Activated naive CD4-positive, alpha-beta T cell treated with anti-CD3 and anti-CD28 coated beads, Interleukin-2, amount 10 ng/mL, durations not matched to agents 7 days and 5 days (primary cell): ENCODE measurements at regions not wholly inside any gene's neighbourhood (a gene's known extent, or its start where the extent isn't known, plus 50 kb on each side); places are given as distances from the start of the nearest gene placed in this dataset.

Experiments
- CTCF ChIA-PET: fragments of 350-600 bp; sonication (Branson Sonifier 250); formaldehyde crosslinking; loops from one replicate; lab custom pipeline; 2021; ENCODE audit warnings: antibody characterized with exemption; lab: Charles Lee
- DNase-seq: peaks from one replicate; pipeline ENCODE4 v3.0.0-alpha.2; 2020
- H3K27ac Mint-ChIP-seq: one replicate; pipeline ENCODE4 v1.8.0; 2021; ENCODE audit warnings: mild to moderate bottlenecking, moderate library complexity, mixed read lengths
- H3K27me3 Mint-ChIP-seq: one replicate; pipeline ENCODE4 v1.8.0; 2021; ENCODE audit warnings: mild to moderate bottlenecking, mixed read lengths
- H3K36me3 Mint-ChIP-seq: one replicate; pipeline ENCODE4 v1.8.0; 2021; ENCODE audit warnings: mixed read lengths
- H3K4me1 Mint-ChIP-seq: one replicate; pipeline ENCODE4 v1.8.0; 2021; ENCODE audit warnings: mixed read lengths
- H3K4me3 Mint-ChIP-seq: one replicate; pipeline ENCODE4 v1.8.0; 2021; ENCODE audit warnings: mild to moderate bottlenecking, moderate library complexity, mixed read lengths
- H3K9me3 Mint-ChIP-seq: one replicate; pipeline ENCODE4 v1.8.0; 2021; ENCODE audit warnings: mixed read lengths

DNA sequence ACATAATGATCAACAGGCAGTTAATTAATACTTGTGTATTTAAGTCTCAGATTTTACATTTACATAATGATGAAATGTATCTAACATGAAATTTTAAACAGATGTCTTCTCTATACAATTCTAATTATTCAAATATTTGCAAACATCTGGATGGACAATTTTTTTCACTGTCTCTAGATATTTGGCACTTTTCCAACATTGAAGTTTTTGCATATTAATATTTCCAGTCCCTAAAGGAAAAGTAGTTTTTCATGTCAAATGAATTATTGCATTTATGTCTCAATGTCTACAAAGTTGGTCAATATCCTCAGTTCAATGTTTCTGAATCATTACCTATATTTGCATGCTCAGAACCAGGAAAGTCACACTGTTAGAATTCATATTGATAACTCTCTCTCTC is 560.9 kb upstream of the PKDCC start:
- Mint-ChIP-seq H3K4me1 (no peaks in the 10 kb centered on the region), H3K27ac (no peak overlapping the region), H3K9me3 (no peaks in the 10 kb centered on the region), H3K4me3 (no peak overlapping the region), H3K36me3 (no peaks in the 10 kb centered on the region), H3K27me3 (no peaks in the 10 kb centered on the region)
- no peak for DNase-seq
- CTCF ChIA-PET, result no interaction called here

DNA sequence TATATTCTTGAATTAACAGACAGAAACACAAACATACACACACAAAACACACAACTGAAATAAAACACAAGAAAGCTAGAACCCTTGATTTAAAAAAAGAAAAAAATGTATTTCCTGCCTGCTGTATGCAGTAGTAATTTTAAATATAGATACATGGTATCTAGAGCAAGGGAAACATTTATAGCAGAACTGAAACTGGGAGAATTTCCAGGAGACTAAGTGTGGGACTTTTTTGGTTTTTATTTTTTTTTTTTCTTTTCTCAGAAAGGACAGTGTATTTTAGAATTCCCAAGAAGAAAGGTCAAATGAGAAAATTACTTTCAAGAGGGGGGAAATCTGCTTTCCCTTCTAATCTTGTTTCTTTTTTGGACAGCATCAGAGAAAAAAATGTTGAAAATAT is 558.9 kb upstream of the PKDCC start:
- H3K36me3 Mint-ChIP-seq, result no peaks in the 10 kb centered on the region
- CTCF ChIA-PET, result no interaction called here
- DNase-seq, result no peak

DNA sequence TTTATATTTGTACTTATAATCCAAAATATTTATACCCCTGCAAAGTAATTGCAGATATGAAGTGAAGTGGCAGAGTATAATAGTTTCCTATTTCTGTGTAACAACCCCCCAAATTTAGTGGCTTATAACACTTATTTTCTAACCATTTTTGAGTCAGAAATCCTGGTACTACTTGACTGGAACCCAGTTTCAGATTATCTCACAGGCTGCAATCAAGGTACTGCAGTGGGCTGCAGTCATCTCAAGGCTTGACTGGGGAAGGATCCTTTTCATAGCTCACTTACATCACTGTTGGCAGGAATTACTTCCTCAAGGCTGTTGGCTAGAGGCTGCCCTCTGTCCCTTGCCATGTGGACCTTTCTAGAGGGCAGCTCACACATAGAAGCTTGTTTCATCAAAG is 558.2 kb upstream of the PKDCC start:
- no peak for DNase-seq
- no peak overlapping the region for H3K4me3 Mint-ChIP-seq
- CTCF ChIA-PET, result no interaction called here
- no peaks in the 10 kb centered on the region for H3K27me3 Mint-ChIP-seq
- no peaks in the 10 kb centered on the region for H3K36me3 Mint-ChIP-seq
- H3K9me3 Mint-ChIP-seq, result peaks cover 13% of the 10 kb centered on the region
- no peak overlapping the region for H3K27ac Mint-ChIP-seq
- H3K4me1 Mint-ChIP-seq, result no peaks in the 10 kb centered on the region

More for the DNA sequence above, 558.9 kb upstream of the PKDCC start:
- Mint-ChIP-seq H3K27ac (no peak overlapping the region), H3K27me3 (no peaks in the 10 kb centered on the region), H3K4me1 (no peaks in the 10 kb centered on the region), H3K4me3 (no peak overlapping the region), H3K9me3 (peaks cover 7% of the 10 kb centered on the region)

DNA sequence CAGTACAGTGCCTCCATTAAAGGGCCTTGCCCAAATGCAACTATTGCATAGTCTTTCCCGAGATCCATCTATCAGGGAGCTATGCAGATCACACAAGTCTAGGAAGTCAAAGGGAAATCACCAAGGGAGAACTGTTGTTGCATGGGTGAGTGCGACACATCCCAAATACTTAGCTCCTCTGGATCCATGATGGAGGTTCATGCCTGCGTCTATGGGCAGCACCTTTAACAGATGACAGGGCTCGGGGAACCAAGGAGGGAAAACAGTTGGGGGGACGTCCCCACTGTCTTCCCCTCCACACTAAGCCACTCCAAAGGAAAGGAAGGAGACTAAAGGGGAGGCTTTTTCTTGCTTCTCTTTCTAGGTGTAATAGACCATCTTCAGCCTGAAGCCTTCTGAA is 552.8 kb upstream of the PKDCC start:
- Mint-ChIP-seq H3K9me3 (peaks cover 49% of the 10 kb centered on the region), H3K27ac (no peak overlapping the region), H3K36me3 (peaks cover 3% of the 10 kb centered on the region), H3K27me3 (no peaks in the 10 kb centered on the region), H3K4me3 (no peak overlapping the region), H3K4me1 (no peaks in the 10 kb centered on the region)
- no peak for DNase-seq
- CTCF ChIA-PET, result no interaction called here

DNA sequence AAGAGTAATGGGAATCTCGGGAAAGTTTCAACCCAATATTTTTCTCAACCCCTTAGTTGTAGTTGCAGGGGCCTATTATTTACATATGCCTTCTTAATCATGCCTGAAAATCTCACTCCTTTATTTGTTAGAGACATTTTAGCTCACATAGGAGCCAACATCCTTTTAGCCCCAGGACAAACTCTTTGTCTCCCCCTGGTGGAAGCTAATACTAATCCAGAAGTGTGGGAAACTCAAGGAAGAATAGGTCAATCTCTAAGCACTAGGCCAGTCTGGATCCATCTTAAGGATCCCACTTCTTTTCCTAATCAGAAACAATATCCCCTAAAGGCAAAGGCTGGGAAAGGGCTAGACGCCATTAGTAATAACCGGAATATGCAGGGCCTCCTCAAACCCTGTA is 550.9 kb upstream of the PKDCC start:
- CTCF ChIA-PET, result no interaction called here
- peaks cover 58% of the 10 kb centered on the region for H3K9me3 Mint-ChIP-seq

DNA sequence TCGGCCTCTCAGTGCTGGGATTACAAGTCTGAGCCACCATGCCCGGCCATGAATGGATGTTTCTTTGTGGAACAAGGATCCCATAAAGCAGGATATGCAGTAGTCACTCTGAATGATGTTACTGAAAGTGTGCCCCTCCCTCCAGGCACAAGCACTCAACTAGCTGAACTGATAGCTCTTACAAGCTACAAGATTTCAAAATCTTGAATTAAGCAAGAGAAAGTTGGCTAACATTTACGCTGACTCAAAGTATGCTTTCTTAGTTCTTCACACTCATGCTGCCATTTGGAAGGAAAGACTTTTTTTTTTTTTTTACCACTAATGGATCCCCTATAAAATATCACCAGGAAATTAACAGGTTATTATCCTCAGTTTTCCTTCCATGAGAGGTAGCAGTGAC is 549.0 kb upstream of the PKDCC start:
- Mint-ChIP-seq H3K4me3 (no peak overlapping the region), H3K27ac (no peak overlapping the region), H3K36me3 (peaks cover 3% of the 10 kb centered on the region), H3K27me3 (no peaks in the 10 kb centered on the region), H3K9me3 (peaks cover 55% of the 10 kb centered on the region), H3K4me1 (no peaks in the 10 kb centered on the region)
- CTCF ChIA-PET, result no interaction called here
- no peak for DNase-seq

More for the DNA sequence above, 550.9 kb upstream of the PKDCC start:
- Mint-ChIP-seq H3K4me3 (no peak overlapping the region), H3K27ac (no peak overlapping the region), H3K36me3 (peaks cover 3% of the 10 kb centered on the region), H3K27me3 (no peaks in the 10 kb centered on the region), H3K4me1 (no peaks in the 10 kb centered on the region)
- DNase-seq, result no peak

DNA sequence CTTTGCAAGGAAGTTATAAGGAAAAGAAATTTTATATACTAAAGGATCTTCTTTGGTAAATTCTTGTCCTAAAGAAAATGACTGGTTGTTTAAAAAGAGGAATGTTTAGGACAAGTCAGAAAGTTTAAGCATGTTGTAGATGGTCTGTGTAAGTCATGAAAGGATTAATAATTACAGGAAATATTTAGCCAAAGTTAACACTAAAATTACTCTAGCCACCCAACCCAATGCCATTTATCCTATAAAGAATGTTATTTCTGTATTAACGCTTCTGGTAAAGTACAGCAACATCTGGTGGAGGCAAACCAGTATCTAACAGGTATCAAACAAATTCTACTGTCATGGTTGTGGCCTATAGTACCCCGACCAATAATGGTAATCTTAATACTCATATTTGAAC is 546.9 kb upstream of the PKDCC start:
- CTCF ChIA-PET, result no interaction called here
- H3K4me1 Mint-ChIP-seq, result no peaks in the 10 kb centered on the region
- DNase-seq, result no peak
- peaks cover 35% of the 10 kb centered on the region for H3K9me3 Mint-ChIP-seq
- no peaks in the 10 kb centered on the region for H3K36me3 Mint-ChIP-seq
- no peaks in the 10 kb centered on the region for H3K27me3 Mint-ChIP-seq
- no peak overlapping the region for H3K4me3 Mint-ChIP-seq
- H3K27ac Mint-ChIP-seq, result no peak overlapping the region

DNA sequence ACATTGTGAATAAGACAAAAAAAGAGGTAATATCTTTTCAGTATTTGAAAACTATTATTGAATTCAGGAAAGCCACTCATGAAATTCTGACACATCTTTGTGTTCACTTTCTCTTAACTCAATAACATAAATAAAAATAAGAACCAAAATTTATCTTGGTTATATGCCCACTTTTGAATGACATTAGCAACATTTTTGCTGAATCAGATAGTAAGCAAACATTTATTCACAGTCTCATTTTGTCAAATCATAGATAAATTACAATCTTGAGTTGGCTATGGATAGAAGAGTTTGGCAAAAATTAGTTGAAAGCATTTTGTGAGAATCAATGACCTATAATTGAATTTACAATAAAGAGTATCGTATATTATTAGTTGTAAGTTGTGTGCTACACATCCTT is 545.1 kb upstream of the PKDCC start:
- H3K9me3 Mint-ChIP-seq, result peaks cover 19% of the 10 kb centered on the region
- H3K4me1 Mint-ChIP-seq, result no peaks in the 10 kb centered on the region
- H3K27me3 Mint-ChIP-seq, result no peaks in the 10 kb centered on the region
- CTCF ChIA-PET, result no interaction called here
- no peak for DNase-seq
- no peaks in the 10 kb centered on the region for H3K36me3 Mint-ChIP-seq
- H3K4me3 Mint-ChIP-seq, result no peak overlapping the region
- no peak overlapping the region for H3K27ac Mint-ChIP-seq

DNA sequence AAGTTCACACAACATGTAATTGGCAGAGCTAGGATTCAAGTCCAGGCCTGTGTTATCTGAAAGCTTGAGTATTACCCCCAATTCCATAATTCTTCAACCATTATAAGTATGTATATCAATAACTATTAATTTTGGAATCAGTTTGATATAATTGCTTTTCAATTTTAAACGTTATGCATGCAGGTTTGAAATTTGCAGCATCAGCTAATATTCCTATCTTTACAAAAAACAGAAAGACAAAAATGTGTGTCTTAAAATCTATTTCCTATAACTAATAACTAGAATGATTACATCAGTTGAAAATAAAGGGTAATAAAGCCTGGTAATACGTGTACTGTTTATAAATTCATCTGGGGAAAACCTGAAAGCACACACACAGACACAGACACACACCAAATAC is 543.3 kb upstream of the PKDCC start:
- Mint-ChIP-seq H3K27me3 (no peaks in the 10 kb centered on the region), H3K27ac (no peak overlapping the region), H3K4me3 (no peak overlapping the region), H3K4me1 (no peaks in the 10 kb centered on the region), H3K36me3 (no peaks in the 10 kb centered on the region), H3K9me3 (peaks cover 12% of the 10 kb centered on the region)
- DNase-seq, result no peak
- CTCF ChIA-PET, result no interaction called here

DNA sequence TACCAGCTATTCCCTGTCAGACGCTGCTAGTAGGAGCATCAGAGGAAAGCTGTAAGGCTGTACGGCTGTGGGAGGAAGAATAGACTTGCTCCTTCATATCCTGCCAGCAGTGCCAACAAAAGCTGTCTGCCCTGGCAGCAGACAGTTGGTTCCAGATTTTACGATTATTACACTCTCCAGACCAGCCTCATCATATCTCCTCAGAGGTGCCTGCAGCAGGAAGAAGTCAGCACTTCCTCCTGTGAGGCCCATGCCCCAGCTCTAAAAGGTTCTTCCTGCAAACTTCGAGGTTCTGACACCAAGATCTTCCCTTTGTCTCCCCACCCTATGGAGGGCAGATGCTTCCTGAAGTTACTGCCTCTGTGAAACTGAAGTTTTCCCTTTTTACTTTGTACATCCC is 537.7 kb upstream of the PKDCC start:
- Mint-ChIP-seq H3K4me1 (no peaks in the 10 kb centered on the region), H3K27me3 (no peaks in the 10 kb centered on the region), H3K4me3 (no peak overlapping the region), H3K9me3 (peaks cover 2% of the 10 kb centered on the region), H3K27ac (no peak overlapping the region), H3K36me3 (no peaks in the 10 kb centered on the region)
- DNase-seq, result no peak
- CTCF ChIA-PET, result no interaction called here

DNA sequence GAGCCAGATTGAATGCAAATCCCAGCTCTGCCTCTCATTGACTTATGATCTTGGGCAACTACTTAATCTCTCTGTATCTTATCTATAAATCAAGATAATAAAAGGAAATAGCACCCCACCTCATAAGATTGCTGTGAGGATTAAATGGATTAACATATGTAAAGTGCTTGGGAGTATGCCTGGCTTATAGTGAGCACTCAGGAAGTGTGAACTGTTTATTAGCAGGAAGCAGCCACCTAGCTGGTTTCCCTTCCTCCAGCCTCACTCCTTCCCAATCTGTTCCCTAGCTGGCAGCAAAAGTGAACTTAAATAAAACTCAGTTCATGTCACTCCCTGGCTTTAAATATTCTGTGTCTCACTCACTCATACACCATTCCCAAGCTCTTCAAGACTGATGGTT is 526.6 kb upstream of the PKDCC start:
- DNase-seq, result no peak
- Mint-ChIP-seq H3K4me3 (no peak overlapping the region), H3K9me3 (no peaks in the 10 kb centered on the region), H3K36me3 (no peaks in the 10 kb centered on the region), H3K4me1 (no peaks in the 10 kb centered on the region), H3K27ac (no peak overlapping the region), H3K27me3 (no peaks in the 10 kb centered on the region)
- CTCF ChIA-PET, result no interaction called here

DNA sequence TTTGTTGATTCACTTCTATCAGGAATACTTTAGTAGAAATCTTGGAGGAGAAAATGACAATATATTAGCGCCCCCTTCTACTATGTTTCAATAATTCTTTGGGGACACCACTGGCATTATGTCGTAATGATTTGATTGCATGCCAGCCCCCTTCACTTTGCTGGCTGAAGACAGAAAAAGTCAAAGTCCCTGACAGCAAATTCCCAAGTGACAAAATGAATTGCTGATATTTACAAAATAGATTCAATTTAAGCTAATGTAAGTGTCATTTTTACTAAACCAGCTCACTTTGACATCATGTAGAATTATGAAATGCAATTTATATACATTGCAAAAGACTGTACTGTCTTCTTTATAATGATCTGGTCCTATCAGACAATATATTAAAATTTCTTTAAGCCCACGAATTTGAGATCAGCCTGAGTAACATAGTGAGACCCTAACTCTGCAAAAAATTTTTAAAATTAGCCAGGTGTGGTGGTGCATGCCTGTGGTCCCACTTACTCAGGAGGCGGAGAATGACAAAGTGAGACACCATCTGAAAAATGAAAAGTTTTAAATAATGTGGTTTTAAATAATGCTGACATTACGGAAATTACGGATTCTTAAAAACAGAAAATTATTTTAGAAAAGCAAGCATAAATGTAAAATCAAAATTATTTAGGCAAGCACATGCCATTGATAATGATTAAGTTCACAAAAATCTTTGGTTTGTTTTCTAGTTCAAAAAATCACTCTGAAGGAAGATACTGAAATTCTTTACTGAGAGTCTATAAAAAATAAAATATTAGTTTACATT is 520.1 kb upstream of the PKDCC start:
- Mint-ChIP-seq H3K9me3 (no peaks in the 10 kb centered on the region), H3K36me3 (no peaks in the 10 kb centered on the region), H3K27ac (no peak overlapping the region), H3K4me3 (no peak overlapping the region), H3K4me1 (no peaks in the 10 kb centered on the region), H3K27me3 (no peaks in the 10 kb centered on the region)
- no peak for DNase-seq
- CTCF ChIA-PET, result no interaction called here

DNA sequence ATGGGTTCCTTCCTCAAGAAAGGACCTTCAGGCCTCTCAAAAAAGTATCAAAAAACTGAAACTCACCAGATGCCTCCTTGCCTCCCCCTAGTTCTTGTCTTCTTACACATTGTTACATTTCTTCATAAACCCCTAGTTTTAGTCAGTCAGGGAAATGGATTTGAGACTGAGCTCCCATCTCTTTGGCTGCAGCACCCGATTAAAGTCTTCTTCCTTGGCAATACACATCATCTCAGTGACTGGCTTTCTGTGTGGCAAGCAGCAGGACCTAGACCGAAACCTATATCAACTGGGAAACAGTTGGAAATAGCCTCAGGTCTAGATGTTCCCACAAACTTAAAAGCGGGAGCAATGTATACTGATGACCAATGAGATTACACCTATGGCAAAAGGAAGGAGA is 512.2 kb upstream of the PKDCC start:
- no peaks in the 10 kb centered on the region for H3K36me3 Mint-ChIP-seq
- DNase-seq, result no peak
- CTCF ChIA-PET, result no interaction called here
- no peaks in the 10 kb centered on the region for H3K4me1 Mint-ChIP-seq
- H3K27ac Mint-ChIP-seq, result no peak overlapping the region
- peaks cover 2% of the 10 kb centered on the region for H3K9me3 Mint-ChIP-seq
- H3K4me3 Mint-ChIP-seq, result no peak overlapping the region
- H3K27me3 Mint-ChIP-seq, result no peaks in the 10 kb centered on the region

DNA sequence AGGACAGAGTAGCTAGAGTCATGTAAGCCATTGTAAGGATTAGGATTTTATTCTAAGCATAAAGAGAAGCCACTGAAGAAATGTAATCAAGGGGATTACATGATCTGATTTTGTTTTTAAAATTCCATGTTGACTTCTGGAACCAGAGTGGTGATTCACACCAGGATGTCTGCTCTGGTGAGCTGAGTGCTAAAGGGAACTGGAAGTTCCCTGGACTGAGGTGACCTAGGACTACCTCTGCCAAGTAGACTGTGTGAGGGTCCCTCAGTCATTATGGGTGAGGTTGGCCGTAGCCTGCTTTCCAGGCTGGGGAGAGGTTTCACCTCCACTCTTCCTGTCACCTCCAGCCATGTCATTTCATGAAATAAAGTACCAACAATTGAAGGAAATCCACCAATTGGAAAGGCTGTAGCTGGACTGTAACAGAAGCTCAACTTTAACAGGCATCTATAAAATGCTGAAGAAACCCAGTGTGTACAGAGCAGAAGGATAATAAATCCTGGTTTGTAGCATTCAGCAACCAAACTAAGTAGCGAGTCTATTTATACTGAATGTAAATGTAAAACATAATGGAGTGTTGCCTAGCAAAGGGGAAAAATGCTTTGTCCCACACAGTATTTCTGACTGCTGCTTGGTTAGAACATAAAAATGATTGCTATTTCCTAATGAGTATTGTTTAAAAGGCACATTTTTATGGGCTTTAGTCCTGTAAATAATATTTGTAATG is 507.4 kb upstream of the PKDCC start:
- peaks cover 4% of the 10 kb centered on the region for H3K9me3 Mint-ChIP-seq
- no peaks in the 10 kb centered on the region for H3K36me3 Mint-ChIP-seq
- CTCF ChIA-PET, result no interaction called here
- no peaks in the 10 kb centered on the region for H3K27me3 Mint-ChIP-seq
- no peaks in the 10 kb centered on the region for H3K4me1 Mint-ChIP-seq
- DNase-seq, result no peak
- H3K4me3 Mint-ChIP-seq, result no peak overlapping the region
- H3K27ac Mint-ChIP-seq, result no peak overlapping the region

DNA sequence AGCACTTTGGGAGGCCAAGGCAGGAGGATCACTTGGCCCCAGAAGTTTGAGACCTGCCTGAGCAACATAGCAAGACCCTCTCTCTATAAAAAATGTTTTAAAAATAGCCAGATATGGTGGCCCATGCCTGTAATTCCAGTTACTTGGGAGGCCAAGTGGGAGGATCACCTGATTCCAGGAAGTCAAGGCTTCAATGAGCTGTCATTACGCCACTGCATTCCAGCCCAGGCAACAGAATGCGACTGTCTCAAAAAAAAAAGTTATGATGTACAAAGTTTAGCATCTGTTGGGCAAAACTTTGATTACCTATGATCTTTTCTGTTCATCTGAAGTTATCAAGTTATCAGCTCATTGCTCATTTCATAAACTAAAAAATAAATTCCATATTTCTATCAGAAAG is 504.1 kb upstream of the PKDCC start:
- Mint-ChIP-seq H3K4me1 (no peaks in the 10 kb centered on the region), H3K36me3 (no peaks in the 10 kb centered on the region), H3K27me3 (no peaks in the 10 kb centered on the region), H3K27ac (no peak overlapping the region), H3K9me3 (peaks cover 2% of the 10 kb centered on the region), H3K4me3 (no peak overlapping the region)
- DNase-seq, result no peak
- CTCF ChIA-PET, result no interaction called here
